SU-DHL-6 (cell line): ENCODE measurements at regions not wholly inside any gene's neighbourhood (a gene's known extent, or its start where the extent isn't known, plus 50 kb on each side); places are given as distances from the start of the nearest gene placed in this dataset.

Experiments
- CTCF ChIP-seq: fragments of 200-600 bp; sonication (generic); IDR thresholded peaks from one replicate; pipeline ENCODE4 v1.5.1; 2017; ENCODE audit warnings: antibody characterized with exemption, mild to moderate bottlenecking, low read length, moderate library complexity; ENCODE audit not compliant: insufficient read depth, poor library complexity, severe bottlenecking
- EZH2phosphoT487 ChIP-seq: fragments of 200-600 bp; sonication (generic), shearing (Covaris generic); conservative IDR thresholded peaks from 2 replicates; pipeline ENCODE4 v1.6.1; 2018; ENCODE audit warnings: mild to moderate bottlenecking, antibody characterized with exemption, low read length, moderate library complexity, mixed read lengths

GRCh38 chr4:114287079-114287696, 307.7 kb upstream of the ARSJ start:
- TF ChIP-seq CTCF (no peak), EZH2phosphoT487 (no peak)
